GM23248 (cell line): ENCODE measurements at regions not wholly inside any gene's neighbourhood (a gene's known extent, or its start where the extent isn't known, plus 50 kb on each side); places are given as distances from the start of the nearest gene placed in this dataset.

ENCODE experiments used
- DNase-seq: peaks from one replicate; pipeline ENCODE4 v3.0.0-alpha.2; 2015
- H2AFZ ChIP-seq: fragments of 200-600 bp; sonication (generic); 2 replicates; pipeline ENCODE4 v1.6.1; 2016; ENCODE audit warnings: antibody characterized with exemption
- H3F3A ChIP-seq: fragments of 200-600 bp; sonication (generic); 2 replicates; pipeline ENCODE4 v1.6.1; 2016; ENCODE audit warnings: mild to moderate bottlenecking, antibody characterized with exemption, mixed run types; ENCODE audit not compliant: insufficient read depth
- H3K27ac ChIP-seq: fragments of 200-600 bp; sonication (generic); 2 replicates; pipeline ENCODE4 v1.5.1; 2016; ENCODE audit warnings: mild to moderate bottlenecking
- H3K27me3 ChIP-seq: fragments of 200-600 bp; sonication (generic); replicated peaks from 2 replicates; pipeline ENCODE4 v1.6.1; 2016; ENCODE audit warnings: mild to moderate bottlenecking; ENCODE audit not compliant: insufficient read depth
- H3K36me3 ChIP-seq: fragments of 200-600 bp; sonication (generic); 2 replicates; pipeline ENCODE4 v1.6.1; 2016; ENCODE audit warnings: low read depth, mild to moderate bottlenecking
- H3K4me1 ChIP-seq: fragments of 200-600 bp; sonication (generic); 2 replicates; pipeline ENCODE4 v1.6.1; 2016; ENCODE audit warnings: mild to moderate bottlenecking; ENCODE audit not compliant: insufficient read depth
- H3K4me2 ChIP-seq: fragments of 200-600 bp; sonication (generic); one replicate; pipeline ENCODE4 v1.6.1; 2016; ENCODE audit warnings: mild to moderate bottlenecking; ENCODE audit not compliant: unreplicated experiment
- H3K4me3 ChIP-seq: fragments of 200-600 bp; sonication (generic); 2 replicates; pipeline ENCODE4 v1.5.1; 2016; ENCODE audit warnings: mild to moderate bottlenecking
- H3K79me2 ChIP-seq: fragments of 200-600 bp; sonication (generic); 2 replicates; pipeline ENCODE4 v1.6.1; 2016; ENCODE audit warnings: mild to moderate bottlenecking; ENCODE audit not compliant: insufficient read depth
- H3K9ac ChIP-seq: fragments of 200-600 bp; sonication (generic); 2 replicates; pipeline ENCODE4 v1.6.1; 2016; ENCODE audit warnings: mild to moderate bottlenecking
- H3K9me2 ChIP-seq: fragments of 200-600 bp; sonication (generic); 2 replicates; pipeline ENCODE4 v1.6.1; 2016; ENCODE audit warnings: mixed run types, mild to moderate bottlenecking, moderate library complexity; ENCODE audit not compliant: insufficient read depth
- H3K9me3 ChIP-seq: fragments of 200-600 bp; sonication (generic); one replicate; pipeline ENCODE4 v1.6.1; 2017; ENCODE audit warnings: low read depth
- H4K20me1 ChIP-seq: fragments of 200-600 bp; sonication (generic); 2 replicates; pipeline ENCODE4 v1.6.0; 2016; ENCODE audit not compliant: insufficient read depth
- EZH2 ChIP-seq: fragments of 200-600 bp; sonication (generic); IDR thresholded peaks from 2 replicates; pipeline ENCODE4 v1.6.1; 2018; ENCODE audit warnings: antibody characterized with exemption, mild to moderate bottlenecking; ENCODE audit not compliant: insufficient read depth, poor library complexity, severe bottlenecking
- EZH2phosphoT487 ChIP-seq: fragments of 200-600 bp; sonication (generic); IDR thresholded peaks from 2 replicates; pipeline ENCODE4 v1.6.1; 2018; ENCODE audit warnings: antibody characterized with exemption, moderate library complexity, mild to moderate bottlenecking, low read depth; ENCODE audit not compliant: insufficient read depth
- WGBS, 2 experiments: methylation state at CpG; one replicate each; pipeline ENCODE4 v1.1.6; 2015 to 2017; ENCODE audit warnings: low lambda C conversion rate in 2 of 2, low coverage in 1 of 2; ENCODE audit errors: missing lambda C conversion rate in 2 of 2; 5-methylcytosine and 5-hydroxymethylcytosine counted together
- in situ Hi-C: fragments of 300-500 bp; cut with MboI; formaldehyde crosslinking; loops from 2 replicates; pipeline ENCODE4 v1.15.0; 2020

GRCh38 chr6:158262082-158262481 is 50.2 kb upstream of the TULP4 start:
- no peak for DNase-seq
- Histone ChIP-seq H3K27ac (no peak overlapping the region), H3K79me2 (peaks cover 76% of the 10 kb centered on the region), H2AFZ (no peak overlapping the region), H3K27me3 (no peaks in the 10 kb centered on the region), H3K4me1 (no peaks in the 10 kb centered on the region), H3K4me3 (no peak overlapping the region), H3K9me2 (no peaks in the 10 kb centered on the region), H4K20me1 (no peaks in the 10 kb centered on the region), H3K4me2 (no peak overlapping the region), H3K9me3 (no peaks in the 10 kb centered on the region), H3F3A (no peaks in the 10 kb centered on the region), H3K9ac (no peak overlapping the region), H3K36me3 (no peaks in the 10 kb centered on the region)
- TF ChIP-seq EZH2phosphoT487 = no peak
- TF ChIP-seq EZH2 = no peak
- in situ Hi-C loops = no loop called here
- 77 to 84% methylated on average over 7 of the region's 7 CpGs for whole genome bisulfite sequencing, 2 experiments
